Activated naive CD8-positive, alpha-beta T cell treated with anti-CD3 and anti-CD28 coated beads, Interleukin-2, amount 50 U/mL, for 16 hours (primary cell): ENCODE measurements at regions not wholly inside any gene's neighbourhood (a gene's known extent, or its start where the extent isn't known, plus 50 kb on each side); places are given as distances from the start of the nearest gene placed in this dataset.
"Not testable (repeated sequence)": the region's sequence is repeated elsewhere in the genome, so short reads cannot be mapped to it uniquely, and the experiment has no call there.

ENCODE experiments used
- DNase-seq: peaks from one replicate; pipeline ENCODE4 v3.0.0-alpha.2; 2020; ENCODE audit warnings: low read depth, low spot score

GRCh38 chr15:31433091-31433490 lies 106.5 kb downstream of the KLF13 start:
- no peak for DNase-seq

GRCh38 chr15:31433574-31433973 lies 106.9 kb downstream of the KLF13 start:
- DNase-seq, result no peak

GRCh38 chr15:31434275-31434587 lies 107.6 kb downstream of the KLF13 start:
- no peak for DNase-seq

- DNase-seq, result peak; percentile 65
Observed at GRCh38 chr15:31434588-31435260, 108.1 kb downstream of the KLF13 start.

- peak; percentile 60 for DNase-seq
Observed at GRCh38 chr15:31435261-31435911, 108.8 kb downstream of the KLF13 start.

GRCh38 chr15:31435912-31436628 lies 109.4 kb downstream of the KLF13 start:
- DNase-seq, result no peak

- peak; percentile 40 for DNase-seq
Observed at GRCh38 chr15:31437686-31438085, 111.1 kb downstream of the KLF13 start.

DNA sequence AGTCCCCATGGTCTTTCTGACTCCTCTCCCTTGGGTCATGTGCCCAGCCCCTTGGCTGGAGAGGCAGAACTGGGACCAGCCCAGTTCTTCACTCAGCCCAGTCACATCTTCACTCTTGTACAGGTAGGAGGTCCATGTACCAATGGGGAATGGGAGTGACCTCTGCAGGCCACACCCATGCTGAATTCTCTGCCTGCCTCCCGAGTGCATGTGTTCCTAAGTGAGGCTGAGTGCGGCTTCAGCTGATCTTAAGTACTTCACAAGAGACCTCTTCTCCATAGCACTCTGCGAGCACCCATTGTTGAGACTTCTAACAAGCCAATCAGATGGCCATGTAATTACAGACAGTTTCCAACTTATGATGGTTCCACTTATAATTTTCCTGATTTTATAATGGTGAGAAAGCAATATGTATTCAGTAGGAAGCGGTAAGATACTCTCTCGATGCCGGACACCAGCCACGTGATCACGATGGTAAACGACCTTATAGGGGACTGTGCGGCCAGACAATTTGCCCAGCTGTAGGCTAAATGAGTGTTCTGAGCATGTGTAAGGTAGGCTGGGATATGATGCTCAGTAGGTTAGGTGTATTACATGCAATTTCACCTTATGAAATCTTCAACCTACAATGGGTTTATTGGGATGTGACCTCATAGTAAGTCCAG lies 112.1 kb downstream of the KLF13 start:
- no peak for DNase-seq

GRCh38 chr15:31439328-31439727 lies 112.7 kb downstream of the KLF13 start:
- no peak for DNase-seq

DNA sequence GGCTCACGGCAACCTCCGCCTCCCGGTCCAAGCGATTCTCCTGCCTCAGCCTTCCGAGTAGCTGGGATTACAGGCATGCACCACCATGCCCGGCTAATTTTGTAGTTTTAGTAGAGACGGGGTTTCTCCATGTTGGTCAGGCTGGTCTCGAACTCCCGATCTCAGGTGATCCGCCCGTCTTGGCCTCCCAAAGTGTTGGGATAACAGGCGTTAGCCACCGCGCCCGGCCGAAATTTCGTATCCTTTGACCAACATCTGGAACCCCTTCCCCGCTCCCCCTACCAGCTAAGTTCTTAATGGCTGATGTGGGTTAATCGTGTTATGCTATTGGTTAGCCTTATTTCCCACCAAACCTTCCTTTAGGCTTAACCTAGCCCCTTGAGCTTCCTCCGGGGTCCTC lies 113.6 kb downstream of the KLF13 start:
- DNase-seq, result not testable (repeated sequence)

DNA sequence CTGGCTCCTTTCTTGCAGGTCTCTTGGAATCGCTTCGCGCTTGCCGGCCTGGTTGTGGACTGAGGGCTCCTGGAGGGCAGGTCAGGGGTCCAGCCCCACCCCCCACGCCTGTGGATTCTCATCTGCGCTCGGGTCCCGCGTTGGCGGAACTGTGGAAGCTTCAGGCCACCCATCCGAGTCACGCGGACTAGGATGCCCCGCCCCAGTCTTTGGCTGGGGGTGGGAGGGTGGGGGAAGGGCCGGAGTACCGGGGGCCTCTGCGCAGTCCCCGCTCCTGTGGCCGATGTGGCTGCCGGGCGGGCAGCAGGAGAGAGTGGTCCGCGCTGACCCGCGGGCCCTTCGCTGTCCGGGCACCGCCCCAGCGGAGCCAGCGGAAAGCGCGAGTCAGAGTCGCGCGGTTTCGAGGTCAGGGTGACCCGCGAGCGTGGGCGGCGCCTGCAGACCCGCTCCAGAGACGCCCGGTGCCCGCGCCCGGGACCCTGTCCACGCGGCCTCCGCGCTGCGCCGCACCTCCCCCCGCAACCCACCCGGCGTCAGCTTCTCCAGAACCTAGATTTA lies 114.2 kb downstream of the KLF13 start:
- DNase-seq, result no peak

GRCh38 chr15:31442226-31442625 lies 115.6 kb downstream of the KLF13 start:
- no peak for DNase-seq

GRCh38 chr15:31442699-31443111 lies 116.1 kb downstream of the KLF13 start:
- no peak for DNase-seq

DNA sequence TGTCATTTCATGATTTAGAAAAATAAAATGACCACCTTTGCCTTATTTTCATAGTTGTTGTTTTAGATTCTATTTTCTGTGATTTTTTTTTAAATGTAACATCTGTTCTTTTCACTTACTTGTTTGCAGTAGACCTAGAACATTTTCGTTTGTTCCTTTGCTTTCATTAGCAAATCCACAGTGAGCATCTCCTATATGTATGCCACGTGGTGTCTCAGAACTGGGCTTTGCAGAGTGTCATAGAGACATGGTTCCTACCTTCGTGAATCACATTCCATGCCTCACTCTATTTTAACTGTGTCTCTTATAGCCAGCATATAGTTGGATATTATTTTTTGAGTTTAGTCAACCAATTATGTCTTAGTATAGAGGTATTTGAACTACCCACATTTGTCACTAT lies 118.2 kb downstream of the KLF13 start:
- no peak for DNase-seq

GRCh38 chr15:31446546-31446945 lies 119.9 kb downstream of the KLF13 start:
- DNase-seq, result no peak

GRCh38 chr15:31447931-31448634 lies 121.4 kb downstream of the KLF13 start:
- no peak for DNase-seq

DNA sequence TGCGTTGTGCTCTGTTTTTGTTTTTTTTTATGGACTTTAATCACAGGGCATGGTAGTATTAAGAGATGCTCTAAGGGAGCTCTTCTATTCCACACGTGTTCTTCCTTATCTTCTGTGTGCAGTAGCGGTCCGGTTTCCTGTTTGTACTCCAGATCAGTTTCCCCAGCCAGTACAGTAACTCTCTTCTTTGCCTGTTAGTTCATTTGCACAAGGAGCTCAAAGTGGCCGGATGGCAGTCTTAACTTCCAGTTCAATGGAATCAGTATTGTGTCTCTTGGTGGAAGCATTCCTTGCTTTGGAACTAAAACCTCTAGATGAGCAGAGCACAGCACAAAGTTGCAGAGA lies 122.0 kb downstream of the KLF13 start:
- no peak for DNase-seq

DNA sequence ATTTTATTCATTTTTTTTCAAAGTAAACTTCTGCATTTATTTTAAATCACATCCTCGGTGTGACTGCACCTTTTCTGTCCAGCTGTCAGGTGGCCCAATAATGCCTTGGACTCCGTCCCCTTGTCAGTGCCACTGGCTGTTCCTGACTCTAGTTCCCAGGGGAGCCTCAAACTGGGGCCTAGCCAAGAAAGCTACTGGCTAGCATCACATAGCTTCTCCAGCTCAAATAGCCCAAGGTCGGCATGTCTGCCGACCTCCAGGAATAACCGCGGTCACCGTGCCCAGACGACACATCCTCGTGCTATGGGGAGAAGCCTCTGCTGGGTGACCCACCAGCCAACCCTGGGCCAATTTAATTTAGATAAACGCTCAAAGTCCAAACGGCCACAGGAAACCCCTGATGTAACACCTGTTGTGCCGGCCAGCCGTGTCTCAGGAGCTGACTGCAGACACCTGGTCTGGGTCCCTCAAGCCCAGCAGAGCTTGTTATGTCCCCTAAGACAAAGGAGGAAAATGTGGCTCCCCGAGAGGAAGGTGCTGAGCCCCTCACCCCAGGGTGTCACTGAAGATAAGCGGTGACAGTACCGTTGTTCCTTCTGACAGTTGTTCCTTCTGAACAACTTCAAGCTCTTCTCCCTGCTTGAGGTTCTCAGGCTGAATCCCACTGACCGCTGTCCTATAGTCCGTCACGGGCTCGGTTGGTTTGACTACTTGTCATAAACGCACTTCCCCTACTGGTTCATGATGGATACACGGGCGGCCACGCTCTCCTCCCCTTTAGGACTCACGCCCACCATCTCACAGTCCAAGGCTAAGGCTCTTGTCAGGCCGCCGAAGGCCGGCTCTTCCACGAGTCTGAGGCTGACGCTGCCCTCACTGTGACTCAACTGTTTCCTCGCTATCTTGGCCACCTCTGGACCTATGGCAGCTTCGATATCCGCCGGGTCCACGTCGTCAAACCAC lies 126.2 kb downstream of the KLF13 start:
- DNase-seq, result no peak

DNA sequence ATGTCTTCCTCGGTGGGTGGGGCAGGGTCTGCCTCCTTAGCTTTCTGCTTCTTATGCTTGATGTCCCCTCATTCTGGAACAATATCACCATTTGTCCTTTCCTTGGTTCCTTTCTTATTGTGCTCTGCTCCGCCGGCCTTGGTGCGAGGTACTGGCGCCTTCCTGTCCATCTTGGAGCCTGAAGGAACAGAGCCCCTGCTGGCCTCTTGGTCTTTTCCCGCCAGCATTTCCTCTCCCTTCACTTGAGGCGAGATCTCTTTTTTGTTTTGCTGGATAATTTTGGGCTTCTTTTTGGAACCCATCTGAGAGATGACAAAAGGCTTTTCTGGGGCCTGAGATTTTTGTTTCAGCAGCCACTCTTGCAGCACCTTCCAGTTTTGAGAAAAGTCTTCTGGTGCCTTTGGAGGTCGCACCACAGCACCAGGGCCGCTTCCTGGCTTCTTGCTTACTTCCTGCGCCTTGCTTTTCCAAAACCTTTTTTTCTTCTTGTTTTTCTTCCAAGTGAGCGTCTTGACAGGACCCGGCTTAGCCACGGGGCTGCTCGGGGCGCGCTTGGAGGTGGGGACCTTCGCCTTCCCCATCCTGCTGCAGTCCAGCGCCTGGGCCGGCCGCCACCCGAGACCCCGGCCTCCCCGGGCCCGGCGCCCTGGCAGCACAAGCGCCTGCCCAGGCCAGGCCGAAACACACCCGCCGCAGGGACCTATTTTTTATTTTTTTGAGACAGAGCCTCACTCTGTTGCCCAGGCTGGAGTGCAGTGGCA lies 127.1 kb downstream of the KLF13 start:
- DNase-seq, result no peak

DNA sequence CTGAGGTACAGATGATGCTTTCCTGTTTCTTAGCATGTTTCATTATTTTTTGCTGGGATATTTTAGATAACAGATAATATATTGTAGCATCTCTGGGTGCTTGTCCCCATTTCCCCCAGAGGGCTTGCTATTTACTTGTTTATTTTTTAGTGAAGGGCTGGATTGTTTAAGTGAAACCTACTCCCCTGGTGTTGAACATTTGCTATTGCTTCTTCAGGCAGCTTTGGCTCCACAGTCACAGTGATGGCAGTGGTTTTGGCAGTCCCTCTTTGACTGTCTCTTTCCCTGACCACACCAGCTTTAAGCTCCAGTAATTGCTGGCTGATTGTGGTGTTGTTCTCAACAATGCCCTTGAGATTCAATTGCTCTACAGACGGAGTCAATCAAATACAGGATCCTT lies 128.9 kb downstream of the KLF13 start:
- DNase-seq, result no peak
